DMS79 treated with DMSO at 0.1 percent for 48 hours (cell line): ENCODE measurements at regions not wholly inside any gene's neighbourhood (a gene's known extent, or its start where the extent isn't known, plus 50 kb on each side); places are given as distances from the start of the nearest gene placed in this dataset.

Source experiments
- DNase-seq: peaks from one replicate; lab custom pipeline; 2025; lab: John Stamatoyannopoulos, UW

DNA sequence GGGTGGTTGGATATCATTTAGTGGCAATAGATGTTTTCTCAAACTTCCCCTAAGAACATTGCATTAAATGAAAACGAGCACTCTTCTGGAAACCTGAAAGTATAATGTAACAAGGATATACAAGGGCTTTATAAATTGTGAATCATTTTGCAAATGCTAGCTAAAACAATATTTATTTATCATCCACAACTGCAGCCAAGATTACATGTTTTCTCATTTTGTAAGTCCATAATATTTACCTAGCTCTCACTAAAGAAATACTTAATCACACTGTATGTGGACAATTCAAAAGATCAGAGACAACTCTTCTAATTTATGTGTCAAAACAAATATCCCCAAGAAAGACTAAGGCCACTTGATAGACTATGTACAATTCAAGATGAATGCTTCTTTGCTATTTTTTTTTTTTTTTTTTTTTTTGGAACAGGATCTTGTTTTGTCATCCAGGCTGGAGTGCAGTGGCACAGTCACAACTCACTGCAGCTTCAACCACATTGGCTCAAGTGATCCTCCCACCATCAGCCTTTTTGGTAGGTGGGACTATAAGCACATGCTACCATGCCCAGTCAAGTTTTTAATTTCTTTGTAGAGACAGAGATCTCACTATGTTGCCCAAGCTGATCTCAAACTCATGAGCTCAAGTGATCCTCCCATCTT lies 427.7 kb upstream of the THBS1 start:
- no peak for DNase-seq

DNA sequence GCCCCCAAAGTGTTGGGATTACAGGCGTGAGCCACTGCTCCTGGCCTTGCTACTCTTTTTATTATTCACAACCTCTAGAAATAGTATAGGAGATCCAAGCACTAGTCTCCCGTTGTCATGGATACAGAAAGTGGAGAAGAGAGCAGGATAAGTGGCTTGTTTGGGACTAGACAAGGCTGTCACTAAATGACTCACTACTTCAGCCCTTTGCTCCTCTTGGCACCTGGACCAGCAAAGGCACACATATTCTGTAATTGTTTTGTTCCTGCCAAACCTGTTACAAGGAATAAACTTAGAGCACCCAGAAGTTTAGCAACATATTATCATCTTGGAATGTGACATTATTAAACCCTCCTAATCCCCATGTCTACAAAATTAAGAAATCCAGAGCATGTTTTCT lies 427.2 kb upstream of the THBS1 start:
- no peak for DNase-seq

DNA sequence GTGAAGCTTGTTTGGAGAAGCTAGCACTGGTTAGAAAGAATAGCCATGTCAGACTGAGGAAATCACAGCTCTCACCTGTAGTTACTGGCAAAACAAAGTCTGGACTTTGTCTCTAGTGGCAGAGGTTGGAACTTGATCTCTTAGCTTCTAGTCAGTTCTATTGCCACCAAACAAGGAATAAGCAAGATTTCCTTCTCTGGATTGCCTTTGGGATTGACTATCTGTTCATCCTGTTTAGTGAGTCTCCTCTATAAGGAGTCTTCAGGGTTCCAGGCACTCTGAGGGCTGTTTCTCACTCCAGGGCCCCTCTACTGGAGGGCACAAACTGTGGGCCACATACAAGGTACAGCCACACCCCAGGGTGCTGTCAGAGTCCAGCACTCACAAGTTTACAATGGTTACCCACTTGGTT lies 426.6 kb upstream of the THBS1 start:
- DNase-seq, result no peak

DNA sequence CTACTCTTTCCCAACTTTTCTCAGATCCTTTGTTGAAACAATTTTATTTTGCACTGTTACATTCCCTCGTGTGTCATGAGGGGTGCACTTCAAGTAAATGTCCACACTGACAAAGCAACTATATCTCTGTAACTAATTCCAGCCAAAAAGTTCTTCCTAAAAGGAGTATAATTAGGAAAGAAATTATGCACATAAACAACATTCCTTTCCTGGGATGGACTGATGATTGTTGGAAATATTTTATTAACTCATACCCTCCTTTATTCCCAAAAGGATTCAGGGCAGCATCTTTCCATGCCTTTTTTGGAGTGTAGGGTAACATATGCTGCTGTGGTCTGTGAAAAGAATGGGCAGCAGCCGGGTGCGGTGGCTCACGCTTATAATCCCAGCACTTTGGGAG lies 426.1 kb upstream of the THBS1 start:
- no peak for DNase-seq

DNA sequence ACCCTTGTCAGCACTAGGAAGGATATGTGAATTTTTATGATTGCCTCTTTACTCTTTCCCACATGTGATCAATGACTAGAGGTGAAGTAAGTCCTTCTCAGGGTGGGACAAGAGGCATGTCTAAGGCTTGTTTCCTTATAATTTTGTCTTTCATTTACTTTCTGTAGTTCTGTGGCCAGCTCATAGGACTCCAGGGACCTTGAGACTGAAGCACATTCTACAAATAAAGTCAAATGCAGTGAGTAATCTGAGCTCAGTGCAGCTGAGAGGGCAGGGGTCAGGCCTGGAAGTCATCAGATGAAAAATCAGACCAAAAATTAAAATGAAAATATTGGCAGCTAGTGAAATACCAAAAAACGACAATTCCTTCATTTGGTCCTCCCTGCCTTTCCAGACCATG lies 424.7 kb upstream of the THBS1 start:
- DNase-seq, result no peak

DNA sequence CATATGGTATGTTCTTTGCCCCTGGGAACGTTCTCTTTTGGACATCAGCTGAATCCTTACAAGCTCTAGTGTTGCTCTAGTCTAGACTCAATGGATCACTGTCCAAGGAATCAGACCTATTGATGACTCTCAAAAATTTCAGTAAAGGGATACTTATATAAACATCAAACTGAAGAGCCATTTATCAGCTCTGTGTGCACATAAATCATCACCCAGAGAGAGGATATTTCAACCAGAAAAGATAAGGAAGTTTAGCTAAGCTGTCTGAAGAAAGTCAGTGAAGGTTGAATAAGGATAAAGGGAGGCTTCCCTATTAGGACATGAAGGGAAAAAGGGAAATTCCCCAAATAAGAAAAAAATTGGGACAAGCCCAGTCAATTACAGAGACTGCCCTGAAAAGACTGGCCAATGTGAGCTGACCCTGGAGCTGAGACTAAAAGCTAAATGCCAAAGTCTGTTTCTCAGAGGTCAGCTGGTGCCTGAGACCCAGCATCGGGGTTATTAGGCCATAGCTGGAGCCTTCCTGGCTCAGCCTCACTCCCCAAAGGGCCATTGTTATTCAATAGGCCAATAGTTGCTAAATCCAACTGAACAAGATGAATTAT lies 424.1 kb upstream of the THBS1 start:
- no peak for DNase-seq

DNA sequence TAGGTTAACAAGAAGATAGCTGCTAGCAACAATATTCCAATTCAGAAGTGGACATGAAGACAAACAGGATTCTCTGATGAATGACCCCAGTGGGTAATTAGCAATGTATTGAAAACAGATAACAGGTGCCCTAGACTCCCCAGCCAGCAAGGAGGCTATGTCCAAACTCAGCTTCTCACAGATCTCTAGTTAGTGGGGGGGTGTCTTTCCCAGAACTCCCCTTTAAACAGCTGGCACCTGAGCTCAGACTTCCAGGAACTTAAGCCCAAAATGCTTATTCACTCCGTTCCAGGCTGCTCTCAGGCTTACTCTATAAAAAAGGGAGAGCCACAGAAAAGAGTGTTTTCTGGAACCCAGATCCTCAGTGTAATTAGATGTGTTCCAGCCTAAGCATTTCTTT lies 423.0 kb upstream of the THBS1 start:
- no peak for DNase-seq

DNA sequence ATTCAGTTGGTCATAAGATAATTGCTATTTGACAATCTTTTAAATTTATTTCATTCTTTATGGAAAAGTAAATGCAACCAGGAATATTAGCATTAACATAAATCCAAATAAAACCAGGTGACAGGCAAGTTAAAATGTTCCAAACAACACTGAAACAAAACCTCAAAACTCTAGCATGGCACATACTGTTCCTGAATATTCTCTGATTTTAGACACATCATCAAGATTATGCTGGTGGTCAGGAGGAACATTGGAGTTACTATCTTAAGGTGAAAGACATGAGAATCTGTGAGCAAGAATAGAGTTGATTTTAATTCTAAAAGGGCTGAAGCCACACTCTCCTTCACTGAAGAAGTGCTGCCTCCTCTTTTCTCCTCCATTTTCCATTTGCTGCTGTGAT lies 421.0 kb upstream of the THBS1 start:
- no peak for DNase-seq

DNA sequence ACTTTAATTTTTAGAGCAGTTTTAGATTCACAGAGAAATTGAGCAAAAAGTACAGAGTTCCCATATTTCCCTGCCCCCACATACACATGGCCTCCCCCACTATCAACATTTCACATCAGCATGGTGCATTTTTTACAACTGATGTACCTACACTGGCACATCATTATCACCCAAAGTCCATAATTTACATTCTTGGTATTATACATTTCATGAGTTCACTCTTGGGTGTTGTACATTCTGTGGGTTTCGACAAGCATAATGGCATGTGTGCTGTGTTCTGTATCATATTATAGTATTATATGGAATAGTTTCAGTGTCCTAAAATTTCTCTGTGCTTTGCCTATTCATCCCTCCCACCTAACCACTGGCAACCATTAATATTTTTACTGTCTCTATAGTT lies 419.8 kb upstream of the THBS1 start:
- DNase-seq, result no peak

DNA sequence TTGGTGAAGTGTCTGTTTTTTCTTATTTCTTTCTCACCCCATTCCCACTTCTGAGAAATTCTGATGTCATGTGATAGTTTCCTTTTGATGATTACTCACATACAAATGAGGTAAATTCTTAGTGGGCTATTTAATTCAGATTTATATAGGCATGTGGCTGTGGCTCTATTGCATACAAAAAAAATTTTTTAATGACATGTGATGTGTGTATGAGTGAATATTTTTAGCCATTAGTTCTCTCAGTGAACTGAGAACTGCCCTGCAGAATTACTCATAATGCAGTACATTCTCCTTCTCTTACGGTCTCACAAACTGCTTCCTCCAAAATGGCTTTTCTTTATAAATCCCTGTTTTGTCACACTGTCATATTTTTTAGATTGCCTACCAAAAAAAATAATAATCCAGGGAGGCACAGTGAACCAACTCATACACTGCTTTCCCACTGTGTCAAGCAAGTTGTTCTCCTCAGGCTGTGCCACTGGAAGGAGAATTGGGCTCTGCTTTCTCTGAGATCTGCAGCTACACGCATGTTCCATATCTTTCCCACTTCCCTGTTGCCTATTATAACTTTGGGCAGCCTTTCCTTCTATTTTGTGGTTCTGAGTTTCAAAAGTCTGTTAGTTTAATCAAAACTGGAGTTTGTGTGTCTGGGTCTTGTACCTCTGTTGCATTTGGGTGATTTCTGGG lies 415.7 kb upstream of the THBS1 start:
- DNase-seq, result no peak

DNA sequence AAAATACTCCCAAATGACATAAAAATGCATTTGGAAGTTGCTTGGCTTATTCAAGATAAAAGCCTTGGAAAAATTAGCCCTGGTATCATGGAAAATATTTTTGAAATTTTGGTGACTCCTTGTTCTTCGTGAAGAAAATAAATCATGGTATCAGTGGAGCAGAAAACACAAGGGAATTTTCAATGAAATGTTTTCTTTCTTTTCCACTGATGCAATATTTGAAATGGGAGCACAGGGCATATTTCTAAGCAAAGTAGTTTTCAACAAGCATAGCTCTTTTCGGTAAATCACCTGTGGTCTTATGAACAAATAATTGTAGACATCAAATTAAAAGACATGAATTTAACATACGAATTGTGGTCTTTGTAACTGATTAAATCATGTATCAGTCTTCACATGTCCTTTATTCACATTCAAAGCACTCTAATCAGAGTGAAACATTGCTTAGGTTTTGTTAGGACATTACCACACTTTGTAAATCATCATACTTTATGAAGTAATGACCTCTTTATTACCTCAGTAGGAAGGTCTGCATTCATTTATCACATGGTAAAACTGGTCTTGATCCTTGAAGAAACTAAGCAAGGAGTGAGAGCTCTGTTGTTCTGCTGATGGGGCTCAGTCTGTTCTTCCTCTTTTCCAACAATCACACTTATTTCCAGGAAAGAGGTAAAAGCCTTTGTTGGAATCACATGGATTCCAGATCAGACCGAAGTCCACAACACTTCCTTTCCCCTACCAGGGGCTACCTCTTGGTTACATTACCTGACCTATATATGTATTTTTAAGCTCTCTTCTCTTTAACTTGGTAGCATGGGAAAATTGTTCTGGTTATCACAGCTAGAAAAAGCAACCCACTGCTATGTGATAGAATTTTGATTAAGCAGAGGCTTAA lies 413.5 kb upstream of the THBS1 start:
- DNase-seq, result no peak

DNA sequence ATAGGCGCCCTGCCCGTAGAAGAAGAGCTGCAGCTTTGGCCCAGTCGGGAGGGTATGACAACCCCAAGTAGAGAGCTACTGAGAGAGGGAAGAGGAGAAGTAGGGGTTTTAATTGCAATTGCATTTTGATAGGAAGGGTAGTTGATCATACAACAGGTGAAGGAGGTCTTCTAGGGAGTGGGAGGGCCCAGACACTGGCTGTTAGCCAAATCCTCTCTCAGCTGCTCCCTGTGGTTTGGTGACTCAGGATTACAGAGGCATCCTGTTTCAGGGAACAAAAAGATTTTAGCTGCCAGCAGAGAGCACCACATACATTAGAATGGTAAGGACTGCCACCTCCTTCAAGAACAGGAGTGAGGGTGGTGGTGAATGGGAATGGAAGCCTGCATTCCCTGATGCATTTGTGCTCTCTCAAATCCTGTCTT lies 408.9 kb upstream of the THBS1 start:
- DNase-seq, result peak; percentile 60

DNA sequence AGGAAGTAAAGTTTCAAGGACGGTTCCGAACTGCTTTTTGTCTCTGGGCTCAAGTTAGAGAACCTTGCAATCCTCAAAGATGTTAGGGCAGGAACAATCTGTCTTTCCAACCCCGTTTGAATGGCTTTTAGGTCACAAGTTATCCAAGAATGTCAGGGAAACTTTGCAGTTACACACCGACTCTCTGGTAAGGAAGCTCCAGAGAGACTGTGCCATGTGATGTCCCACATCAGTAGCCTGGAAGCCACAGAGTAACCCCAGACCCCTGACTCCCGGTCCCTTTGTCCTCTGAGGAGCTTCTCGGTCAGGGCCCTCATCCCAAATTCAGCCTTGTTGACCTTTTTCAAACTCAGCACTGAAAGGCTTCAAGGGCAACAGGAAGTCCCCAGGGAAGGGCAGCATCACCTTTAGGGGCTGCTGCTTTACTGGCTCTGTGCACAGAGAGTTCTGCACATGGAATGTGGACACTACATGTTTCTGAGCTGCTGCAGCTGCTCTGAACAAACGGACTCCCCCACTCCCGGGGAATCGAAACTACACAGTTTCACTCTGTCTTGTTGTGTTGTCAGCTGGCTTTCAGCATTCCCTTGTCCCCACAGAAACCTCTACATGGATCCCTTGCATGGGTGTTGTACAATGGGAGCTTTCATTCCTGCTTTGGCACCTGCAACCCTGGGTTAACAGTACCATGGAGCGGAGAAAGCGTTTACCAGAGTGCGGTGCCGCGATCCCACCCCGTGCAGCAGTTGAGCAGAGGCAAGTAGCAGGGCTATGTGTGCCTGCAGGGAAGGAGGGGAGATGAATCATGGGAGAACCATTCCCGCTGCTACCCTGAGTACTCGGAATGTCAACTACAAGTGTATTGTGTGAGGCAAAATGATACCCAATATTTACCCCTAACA lies 408.2 kb upstream of the THBS1 start:
- DNase-seq, result no peak

DNA sequence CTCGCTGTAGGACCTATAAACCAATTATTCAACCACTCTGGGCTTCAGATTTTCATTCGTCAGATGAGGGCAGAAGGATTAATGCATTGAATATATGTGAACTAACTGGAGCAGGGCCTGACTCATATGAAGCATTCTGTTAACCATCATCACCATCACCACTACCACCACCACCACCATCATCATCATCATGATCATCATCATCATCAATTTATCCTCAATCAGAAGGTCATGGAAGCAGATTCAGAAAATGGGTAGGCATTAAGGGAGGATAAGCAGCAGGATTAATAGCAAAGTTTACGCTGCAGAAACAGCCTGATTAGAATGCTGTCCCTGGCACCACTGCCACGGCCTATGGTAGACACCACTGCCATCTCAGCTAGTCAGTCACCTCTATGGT lies 407.5 kb upstream of the THBS1 start:
- no peak for DNase-seq

DNA sequence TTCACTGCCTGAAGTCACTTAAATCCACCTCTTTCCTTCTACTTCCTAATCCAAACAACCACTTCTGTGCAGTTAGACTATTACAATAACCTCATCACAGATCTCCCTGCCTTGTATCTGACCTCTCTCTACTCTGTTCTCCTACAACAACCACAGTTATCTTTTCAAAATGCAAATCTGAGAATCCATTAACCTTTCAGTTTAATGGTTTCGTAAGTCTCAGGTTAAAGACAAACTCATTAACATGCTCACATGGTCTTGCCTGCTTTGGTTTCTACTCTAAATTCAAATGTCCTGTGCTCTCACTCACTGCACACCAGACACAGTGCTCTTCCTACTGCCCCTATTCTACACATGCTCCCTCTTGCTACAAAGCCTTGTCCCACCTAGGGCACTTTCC lies 406.5 kb upstream of the THBS1 start:
- no peak for DNase-seq

DNA sequence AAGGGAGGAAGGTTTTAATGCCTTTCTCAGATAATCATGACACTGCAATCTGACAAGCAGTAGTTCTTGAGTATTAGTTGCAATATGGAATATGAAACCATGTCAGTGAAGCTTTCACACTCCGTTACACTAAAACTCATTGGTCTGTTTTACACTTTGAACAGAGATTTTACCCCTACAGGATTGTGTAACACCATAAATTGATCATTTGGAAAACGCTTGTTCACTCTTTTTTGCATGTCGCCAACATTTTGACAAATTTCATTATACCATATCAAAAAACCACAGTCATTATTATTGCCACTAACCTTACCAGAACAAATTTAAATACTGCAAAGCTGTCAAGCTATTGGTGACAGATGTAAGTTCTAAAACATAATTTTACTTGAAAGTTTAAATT lies 404.8 kb upstream of the THBS1 start:
- DNase-seq, result no peak

DNA sequence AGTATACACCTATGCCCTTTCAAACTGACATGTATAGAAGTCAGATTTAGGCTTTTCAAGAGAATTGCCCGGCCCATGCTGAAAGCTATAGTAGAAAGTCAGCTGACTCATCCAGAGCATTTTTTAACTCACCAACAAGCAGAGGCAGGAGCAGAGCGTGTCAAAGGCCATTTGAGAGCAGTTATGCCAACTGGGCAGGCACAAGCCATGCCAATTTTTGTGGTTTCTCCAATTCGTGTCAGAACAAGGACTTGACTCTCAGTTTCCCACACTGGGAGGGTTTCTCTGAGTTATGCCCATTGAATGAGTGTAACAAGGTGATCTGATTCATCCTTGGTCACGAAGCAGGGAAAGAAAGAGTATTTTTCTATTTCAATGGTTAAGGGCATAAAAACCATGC lies 403.3 kb upstream of the THBS1 start:
- no peak for DNase-seq

DNA sequence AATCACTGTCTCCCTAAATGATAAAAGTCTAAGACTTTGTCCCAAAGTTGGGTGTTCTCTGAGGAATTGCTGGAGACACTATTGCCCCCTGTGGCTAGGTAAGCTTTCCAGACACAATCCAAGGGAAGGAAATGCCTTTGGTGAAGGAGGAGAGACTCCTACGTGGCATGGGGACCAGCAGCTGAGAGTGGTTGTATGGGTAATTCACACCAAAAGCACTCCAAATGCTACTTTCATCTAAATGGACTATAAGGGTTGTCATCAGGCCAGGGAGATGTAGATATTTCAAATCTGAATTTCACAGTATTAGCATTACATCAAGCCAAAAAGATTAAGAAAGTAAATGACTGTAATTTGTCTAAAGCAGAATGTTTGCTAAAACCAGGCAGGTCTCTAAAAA lies 400.8 kb upstream of the THBS1 start:
- DNase-seq, result no peak

DNA sequence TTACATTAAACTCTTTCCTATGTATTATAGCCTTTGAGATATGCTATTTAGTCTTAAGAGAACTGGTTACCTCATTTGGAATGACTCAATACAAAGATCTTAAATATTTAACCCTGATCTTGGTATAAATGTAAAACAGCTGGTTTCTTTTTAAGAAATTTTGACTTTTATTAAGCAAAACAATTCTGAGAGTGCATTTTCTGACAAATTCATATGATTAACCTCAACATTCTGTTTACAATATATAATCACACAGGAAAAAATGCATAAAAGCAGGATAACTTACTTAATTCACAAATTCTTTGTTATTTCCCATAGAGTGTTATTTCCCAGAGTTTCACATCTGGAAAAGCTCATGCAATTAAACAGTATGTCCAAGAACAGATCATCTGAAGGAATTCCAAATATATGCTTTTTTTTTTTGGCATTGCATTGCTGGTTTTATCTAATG lies 400.4 kb upstream of the THBS1 start:
- DNase-seq, result no peak

DNA sequence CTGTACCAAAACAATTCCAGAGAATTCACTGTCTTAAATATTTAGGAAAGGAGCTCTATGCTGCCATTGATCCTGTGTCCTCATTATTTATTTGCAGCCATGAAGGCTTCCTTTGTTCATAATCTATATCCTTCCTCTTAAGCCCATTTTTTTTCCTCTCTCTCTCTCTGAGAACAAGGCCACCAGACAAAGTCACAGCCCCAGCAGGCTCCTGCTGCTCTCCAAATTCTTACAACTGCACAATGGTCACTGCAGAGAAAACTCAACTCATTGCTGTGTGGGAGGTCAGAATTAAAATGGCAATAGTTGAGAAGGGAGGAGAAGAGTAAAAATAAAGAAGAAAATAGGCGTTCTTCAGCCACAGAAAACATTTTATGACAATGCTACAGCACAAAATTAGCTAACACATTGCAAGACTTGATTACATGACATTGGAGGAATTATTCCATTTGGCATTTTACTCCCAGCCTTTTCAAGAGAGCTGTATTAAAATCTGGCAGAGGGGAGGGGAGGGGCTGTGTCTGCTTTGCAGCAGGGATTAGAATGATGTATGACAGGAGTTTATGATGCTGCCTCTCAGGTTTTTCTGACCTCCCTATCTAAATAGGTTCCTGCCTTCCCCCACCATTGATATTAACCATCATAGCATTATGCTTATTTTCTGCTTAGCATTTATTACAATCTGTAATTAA lies 399.7 kb upstream of the THBS1 start:
- DNase-seq, result no peak

DNA sequence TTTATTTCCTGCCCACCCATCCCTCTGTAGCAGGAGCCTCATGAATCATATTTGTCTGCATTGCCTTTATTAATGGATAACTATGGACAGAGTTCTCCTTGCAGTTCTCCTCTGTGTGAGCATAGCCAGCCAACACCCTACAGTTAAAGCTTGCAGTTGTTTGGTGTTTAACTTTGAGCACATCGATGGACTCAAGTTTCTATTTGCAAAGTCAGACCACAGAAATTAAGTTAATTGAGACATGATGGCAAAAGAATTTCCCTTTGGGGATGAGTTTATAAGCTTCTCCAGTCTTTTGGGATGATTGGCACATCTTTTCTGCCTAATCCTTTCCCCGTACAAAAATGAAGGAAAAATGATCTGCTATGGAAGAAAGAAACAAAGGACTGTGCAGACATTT lies 398.9 kb upstream of the THBS1 start:
- no peak for DNase-seq
